ENCODE measurements at regions not wholly inside any gene's neighbourhood (a gene's known extent, or its start where the extent isn't known, plus 50 kb on each side); places are given as distances from the start of the nearest gene placed in this dataset.

GRCh38 chr1:62917314-62917713, 133.4 kb downstream of the ATG4C start:
- TF ChIP-seq, protein P1, sequence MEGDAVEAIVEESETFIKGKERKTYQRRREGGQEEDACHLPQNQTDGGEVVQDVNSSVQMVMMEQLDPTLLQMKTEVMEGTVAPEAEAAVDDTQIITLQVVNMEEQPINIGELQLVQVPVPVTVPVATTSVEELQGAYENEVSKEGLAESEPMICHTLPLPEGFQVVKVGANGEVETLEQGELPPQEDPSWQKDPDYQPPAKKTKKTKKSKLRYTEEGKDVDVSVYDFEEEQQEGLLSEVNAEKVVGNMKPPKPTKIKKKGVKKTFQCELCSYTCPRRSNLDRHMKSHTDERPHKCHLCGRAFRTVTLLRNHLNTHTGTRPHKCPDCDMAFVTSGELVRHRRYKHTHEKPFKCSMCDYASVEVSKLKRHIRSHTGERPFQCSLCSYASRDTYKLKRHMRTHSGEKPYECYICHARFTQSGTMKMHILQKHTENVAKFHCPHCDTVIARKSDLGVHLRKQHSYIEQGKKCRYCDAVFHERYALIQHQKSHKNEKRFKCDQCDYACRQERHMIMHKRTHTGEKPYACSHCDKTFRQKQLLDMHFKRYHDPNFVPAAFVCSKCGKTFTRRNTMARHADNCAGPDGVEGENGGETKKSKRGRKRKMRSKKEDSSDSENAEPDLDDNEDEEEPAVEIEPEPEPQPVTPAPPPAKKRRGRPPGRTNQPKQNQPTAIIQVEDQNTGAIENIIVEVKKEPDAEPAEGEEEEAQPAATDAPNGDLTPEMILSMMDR (IDR thresholded peaks at IDR 0.05; ENCODE audit: low read depth, low read length), result no peak
- no peaks in the 10 kb centered on the region for H3K36me3 ChIP-seq
- no peak overlapping the region for H3K4me3 ChIP-seq (ENCODE audit: low read depth, low read length)
- H3K9me3 ChIP-seq (ENCODE audit: severe bottlenecking), result no peaks in the 10 kb centered on the region
- no peak for DNase-seq
- H3K27ac ChIP-seq, result no peak overlapping the region
- no peaks in the 10 kb centered on the region for H3K27me3 ChIP-seq (ENCODE audit: insufficient read depth, low read depth, severe bottlenecking)

- no peak for DNase-seq
- Histone ChIP-seq H3K27ac (no peak overlapping the region), H3K4me3 (ENCODE audit: low read depth, low read length) (no peak overlapping the region), H3K36me3 (no peaks in the 10 kb centered on the region), H3K9me3 (ENCODE audit: severe bottlenecking) (no peaks in the 10 kb centered on the region), H3K27me3 (ENCODE audit: insufficient read depth, low read depth, severe bottlenecking) (no peaks in the 10 kb centered on the region)
- TF ChIP-seq, protein P1 (IDR thresholded peaks at IDR 0.05; ENCODE audit: low read depth, low read length), result no peak
These were observed 133.9 kb downstream of the ATG4C start for GRCh38 chr1:62917805-62918204.

DNA sequence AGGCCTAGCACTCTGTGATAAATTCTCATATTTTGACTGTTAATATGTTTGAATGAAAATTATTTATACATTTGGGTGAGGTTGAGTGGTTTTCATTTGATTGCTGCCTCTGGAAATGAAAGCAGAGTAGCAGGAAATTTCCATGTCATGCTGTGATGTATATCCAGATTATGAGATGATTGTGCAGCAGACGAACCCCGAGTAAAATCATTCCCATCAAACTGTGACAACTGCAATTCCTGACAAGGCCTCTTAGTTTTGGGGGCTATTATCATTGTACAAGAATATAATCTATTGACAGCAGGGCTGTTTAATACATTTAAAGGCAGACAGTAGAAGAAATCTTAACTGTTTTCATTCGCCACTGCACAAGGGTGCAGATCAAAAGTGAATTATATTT, 134.8 kb downstream of the ATG4C start:
- no peak for DNase-seq
- Histone ChIP-seq H3K27me3 (ENCODE audit: insufficient read depth, low read depth, severe bottlenecking) (no peaks in the 10 kb centered on the region), H3K9me3 (ENCODE audit: severe bottlenecking) (no peaks in the 10 kb centered on the region), H3K27ac (no peak overlapping the region), H3K36me3 (no peaks in the 10 kb centered on the region), H3K4me3 (ENCODE audit: low read depth, low read length) (no peak overlapping the region)
- TF ChIP-seq, protein P1 (IDR thresholded peaks at IDR 0.05; ENCODE audit: low read depth, low read length), result no peak

- Histone ChIP-seq H3K4me3 (ENCODE audit: low read depth, low read length) (no peak overlapping the region), H3K27me3 (ENCODE audit: insufficient read depth, low read depth, severe bottlenecking) (no peaks in the 10 kb centered on the region), H3K9me3 (ENCODE audit: severe bottlenecking) (no peaks in the 10 kb centered on the region), H3K27ac (no peak overlapping the region), H3K36me3 (no peaks in the 10 kb centered on the region)
- TF ChIP-seq, protein P1 (IDR thresholded peaks at IDR 0.05; ENCODE audit: low read depth, low read length), result no peak
- no peak for DNase-seq
These were observed 138.1 kb downstream of the ATG4C start for GRCh38 chr1:62922006-62922405.

- no peak overlapping the region for H3K4me3 ChIP-seq (ENCODE audit: low read depth, low read length)
- TF ChIP-seq, protein P1 (IDR thresholded peaks at IDR 0.05; ENCODE audit: low read depth, low read length), result no peak
- H3K36me3 ChIP-seq, result no peaks in the 10 kb centered on the region
- H3K9me3 ChIP-seq (ENCODE audit: severe bottlenecking), result no peaks in the 10 kb centered on the region
- no peak overlapping the region for H3K27ac ChIP-seq
- no peak for DNase-seq
- no peaks in the 10 kb centered on the region for H3K27me3 ChIP-seq (ENCODE audit: insufficient read depth, low read depth, severe bottlenecking)
These were observed 141.3 kb downstream of the ATG4C start for GRCh38 chr1:62924983-62925790.
